T-helper 2 cell treated with Interferon-gamma antibody and Interleukin-4, amounts not matched to agents 5 μg/mL and 100 μg/mL, for 36 hours (primary cell): ENCODE measurements at regions not wholly inside any gene's neighbourhood (a gene's known extent, or its start where the extent isn't known, plus 50 kb on each side); places are given as distances from the start of the nearest gene placed in this dataset.

Source experiments
- DNase-seq: peaks from one replicate; pipeline ENCODE4 v3.0.0; 2021; ENCODE audit warnings: low spot score
- H3K27ac Mint-ChIP-seq: one replicate; pipeline ENCODE4 v1.8.0; 2021; ENCODE audit warnings: mild to moderate bottlenecking, mixed read lengths
- H3K27me3 Mint-ChIP-seq: one replicate; pipeline ENCODE4 v1.8.0; 2021; ENCODE audit warnings: low read depth, mixed read lengths
- H3K36me3 Mint-ChIP-seq: one replicate; pipeline ENCODE4 v1.8.0; 2021; ENCODE audit warnings: low read depth, mixed read lengths
- H3K4me1 Mint-ChIP-seq: one replicate; pipeline ENCODE4 v1.8.0; 2021; ENCODE audit warnings: low read depth, mixed read lengths
- H3K4me3 Mint-ChIP-seq: one replicate; pipeline ENCODE4 v1.8.0; 2022; ENCODE audit warnings: mild to moderate bottlenecking, moderate library complexity, mixed read lengths
- H3K9me3 Mint-ChIP-seq: one replicate; pipeline ENCODE4 v1.8.0; 2021; ENCODE audit warnings: mixed read lengths

DNA sequence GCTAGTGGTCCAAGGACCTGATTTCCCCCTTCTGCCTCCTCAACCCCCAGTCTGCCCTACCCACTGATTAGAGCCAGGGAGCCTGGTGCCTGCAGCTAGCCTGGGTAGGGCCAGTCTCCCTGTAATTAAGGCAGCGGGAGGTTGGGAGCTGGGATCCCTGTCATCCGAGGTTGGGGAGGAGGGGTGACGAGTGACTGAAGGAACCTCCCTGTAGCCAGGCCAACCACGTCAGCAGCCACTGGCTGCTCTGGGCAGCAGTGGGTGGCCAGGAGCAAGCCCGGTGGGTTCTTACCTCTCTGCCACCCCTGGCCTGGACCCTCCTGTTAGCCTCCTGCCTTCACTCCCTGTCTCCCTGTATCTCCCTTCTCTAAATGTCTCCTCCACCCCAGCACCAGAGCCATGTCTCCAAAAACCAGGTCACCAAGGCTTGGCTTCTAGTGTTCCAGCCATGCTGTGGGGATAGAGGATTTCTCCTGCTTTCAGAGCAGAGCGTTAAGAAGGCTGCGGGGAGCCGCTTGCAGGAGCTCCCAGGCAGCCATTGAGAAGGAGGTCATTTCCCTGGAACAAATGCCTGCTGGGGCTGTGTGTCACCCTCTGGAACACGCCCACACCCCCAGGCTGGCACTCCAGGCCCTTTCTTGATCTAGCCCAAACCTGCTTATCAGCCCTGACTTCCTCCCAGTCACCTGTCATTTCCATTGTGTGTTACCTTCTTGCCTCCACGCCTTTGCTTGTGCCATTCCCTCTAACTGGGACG, 65.0 kb upstream of the GGTA1 start:
- H3K27ac Mint-ChIP-seq = no peak overlapping the region
- no peak overlapping the region for H3K4me3 Mint-ChIP-seq
- H3K36me3 Mint-ChIP-seq = no peaks in the 10 kb centered on the region
- H3K4me1 Mint-ChIP-seq = no peaks in the 10 kb centered on the region
- H3K9me3 Mint-ChIP-seq = no peaks in the 10 kb centered on the region
- H3K27me3 Mint-ChIP-seq = no peaks in the 10 kb centered on the region
- no peak for DNase-seq

DNA sequence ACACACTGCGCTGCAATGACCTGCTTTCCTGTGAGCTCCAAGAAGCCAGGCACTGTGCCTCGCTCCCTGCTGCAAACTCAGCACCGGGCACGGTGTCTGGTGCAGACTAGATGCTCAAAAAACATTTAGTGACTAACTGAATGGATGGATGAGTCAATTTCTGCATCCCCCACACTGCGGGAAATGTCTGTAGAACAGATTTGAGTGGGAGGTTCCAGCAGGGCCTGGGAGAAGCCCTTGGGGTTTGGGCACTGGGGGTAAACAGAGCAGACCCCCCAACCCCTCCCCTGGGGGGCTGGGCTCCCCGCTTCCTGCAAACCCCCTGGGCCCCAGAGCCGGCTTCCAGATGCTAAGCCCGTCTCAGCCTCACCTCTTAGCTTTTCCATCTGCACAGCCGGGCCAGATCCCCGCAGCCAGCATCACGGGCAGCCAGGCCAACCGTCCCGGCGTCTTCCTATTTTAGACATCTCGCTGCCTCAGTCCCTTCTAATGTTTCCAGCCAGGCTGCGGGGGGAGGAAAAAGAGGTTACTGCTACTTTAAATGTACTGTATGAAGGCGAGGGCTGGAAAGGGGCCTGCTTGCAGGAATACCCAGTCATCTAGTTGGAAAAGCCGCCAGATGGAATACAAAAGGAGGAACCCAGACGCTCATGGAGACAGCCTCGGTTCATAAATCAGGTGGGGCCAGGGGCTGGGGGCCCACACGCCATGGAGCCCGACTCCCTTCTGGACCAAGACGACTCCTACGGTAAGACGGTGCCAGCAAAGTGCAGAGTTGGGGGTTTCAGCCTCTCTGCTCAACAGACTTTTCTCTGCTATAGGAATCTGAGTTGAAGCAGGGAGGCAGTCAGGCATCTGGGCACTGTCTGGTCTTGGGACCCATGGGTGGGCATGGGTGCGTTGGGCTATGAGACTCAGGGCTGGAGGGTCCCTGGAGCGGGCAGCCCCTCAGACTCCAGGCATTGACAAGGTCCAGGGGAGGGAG, 67.1 kb upstream of the GGTA1 start:
- Mint-ChIP-seq H3K9me3 (no peaks in the 10 kb centered on the region), H3K4me3 (no peak overlapping the region), H3K4me1 (no peaks in the 10 kb centered on the region), H3K27ac (no peak overlapping the region), H3K36me3 (no peaks in the 10 kb centered on the region), H3K27me3 (peaks cover 3% of the 10 kb centered on the region)
- DNase-seq = no peak

DNA sequence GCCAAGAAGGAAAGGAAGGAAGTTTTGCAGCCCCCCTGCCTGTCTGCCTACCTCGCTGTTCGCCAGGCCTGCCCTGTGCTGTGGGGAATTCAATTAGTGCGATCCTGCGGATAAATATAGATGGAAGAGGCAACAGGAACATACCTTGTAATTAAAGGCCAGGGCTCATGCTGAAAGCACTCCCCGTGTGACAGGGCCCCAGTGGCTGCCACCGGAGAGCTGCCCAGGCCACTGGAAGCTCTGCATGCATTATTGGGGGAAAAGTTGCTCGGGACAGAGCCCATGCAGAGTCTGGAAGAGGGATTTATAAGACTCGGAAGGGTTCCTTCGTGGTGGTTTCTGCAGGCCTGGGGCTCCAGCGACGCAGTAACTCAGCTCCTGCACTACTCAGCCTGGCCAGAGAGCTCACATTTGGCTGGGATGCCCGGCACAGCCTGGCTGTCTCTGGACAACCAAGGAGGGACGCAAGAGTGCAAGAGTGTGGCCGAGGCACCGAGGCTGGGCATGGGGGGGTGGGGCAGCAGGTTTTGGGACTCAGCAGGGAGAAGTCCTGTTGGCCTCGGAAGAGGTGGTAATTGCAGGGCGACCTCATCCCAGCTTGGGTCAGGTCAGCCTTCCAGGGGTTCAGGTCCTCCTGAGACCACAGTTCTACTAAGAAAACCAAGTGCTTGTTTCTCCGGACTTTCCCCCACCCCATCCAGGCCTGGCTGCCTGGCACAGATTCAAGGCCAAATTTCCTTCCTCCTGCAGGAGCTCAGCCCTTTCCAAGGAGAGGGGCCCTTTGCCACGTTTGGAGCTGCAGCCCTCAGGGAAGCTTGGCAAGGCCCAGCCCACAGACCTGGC, 68.1 kb upstream of the GGTA1 start:
- Mint-ChIP-seq H3K36me3 (no peaks in the 10 kb centered on the region), H3K27ac (no peak overlapping the region), H3K27me3 (peaks cover 3% of the 10 kb centered on the region), H3K9me3 (no peaks in the 10 kb centered on the region), H3K4me3 (no peak overlapping the region), H3K4me1 (no peaks in the 10 kb centered on the region)
- no peak for DNase-seq

DNA sequence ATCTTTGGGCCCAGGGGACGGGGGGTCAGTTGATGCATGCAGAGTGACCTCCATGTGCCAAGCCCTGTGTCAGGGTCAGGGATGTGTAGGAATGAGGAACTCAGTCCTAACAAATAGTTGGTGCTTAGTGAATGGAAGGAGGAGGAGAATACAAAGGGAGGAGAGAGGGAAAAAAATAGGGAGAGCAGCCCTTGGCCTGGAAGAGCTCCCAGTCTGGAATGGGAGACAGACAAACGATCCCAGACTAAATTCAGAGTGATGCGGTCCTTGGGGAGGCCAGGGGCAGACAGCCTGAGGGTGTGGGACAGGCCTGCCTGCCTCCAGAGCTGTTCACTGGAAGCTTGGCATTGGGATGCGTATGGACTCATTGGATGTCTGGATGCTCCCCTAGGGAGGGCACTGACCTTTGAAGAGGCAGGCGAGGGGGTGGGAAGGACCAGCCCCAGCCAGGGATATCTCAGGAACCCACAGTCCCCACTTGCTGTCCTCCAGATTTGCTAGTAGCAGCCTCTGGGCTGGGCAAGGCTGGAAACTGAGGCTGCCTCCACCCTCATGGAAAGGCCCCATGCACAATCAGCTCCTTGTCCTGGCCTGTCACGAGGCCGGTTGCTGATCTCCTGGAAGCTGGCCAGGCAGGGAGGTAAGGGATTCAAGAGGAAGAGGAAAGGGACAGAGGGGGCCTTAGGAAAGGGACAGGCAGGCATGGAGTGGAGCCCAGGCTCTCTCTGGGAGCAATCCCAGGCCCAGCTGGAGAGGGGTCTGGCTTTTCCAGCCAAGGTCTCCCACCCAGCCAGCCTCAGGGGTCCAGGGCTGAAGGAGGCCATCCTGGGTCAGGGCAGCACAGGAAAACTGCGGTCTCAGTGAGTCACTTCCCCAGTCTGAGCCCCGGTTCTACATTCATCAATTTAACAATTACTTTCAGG, 69.0 kb upstream of the GGTA1 start:
- H3K4me1 Mint-ChIP-seq = no peaks in the 10 kb centered on the region
- no peak for DNase-seq
- H3K4me3 Mint-ChIP-seq = no peak overlapping the region
- no peak overlapping the region for H3K27ac Mint-ChIP-seq
- H3K9me3 Mint-ChIP-seq = no peaks in the 10 kb centered on the region
- H3K36me3 Mint-ChIP-seq = no peaks in the 10 kb centered on the region
- peaks cover 3% of the 10 kb centered on the region for H3K27me3 Mint-ChIP-seq

DNA sequence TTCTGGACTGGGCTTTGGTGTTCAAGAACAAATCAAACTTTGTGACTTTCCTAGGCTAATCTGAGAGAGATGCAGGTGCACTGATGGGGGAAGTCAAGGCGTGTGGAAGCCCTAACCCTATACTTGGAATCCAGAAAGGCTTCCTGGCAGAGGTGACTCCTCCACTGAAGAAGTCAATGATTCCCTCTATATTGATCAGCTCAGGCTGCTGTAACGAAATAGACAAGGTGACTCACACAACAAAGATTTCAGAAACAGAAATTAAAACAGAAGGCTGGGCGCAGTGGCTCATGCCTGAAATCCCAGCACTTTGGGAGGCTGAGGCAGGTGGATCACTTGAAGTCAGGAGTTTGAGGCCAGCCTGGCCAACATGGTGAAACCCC, 69.6 kb upstream of the GGTA1 start:
- DNase-seq = no peak
- Mint-ChIP-seq H3K27ac (no peak overlapping the region), H3K4me3 (no peak overlapping the region), H3K9me3 (no peaks in the 10 kb centered on the region), H3K36me3 (no peaks in the 10 kb centered on the region), H3K4me1 (no peaks in the 10 kb centered on the region), H3K27me3 (peaks cover 3% of the 10 kb centered on the region)

DNA sequence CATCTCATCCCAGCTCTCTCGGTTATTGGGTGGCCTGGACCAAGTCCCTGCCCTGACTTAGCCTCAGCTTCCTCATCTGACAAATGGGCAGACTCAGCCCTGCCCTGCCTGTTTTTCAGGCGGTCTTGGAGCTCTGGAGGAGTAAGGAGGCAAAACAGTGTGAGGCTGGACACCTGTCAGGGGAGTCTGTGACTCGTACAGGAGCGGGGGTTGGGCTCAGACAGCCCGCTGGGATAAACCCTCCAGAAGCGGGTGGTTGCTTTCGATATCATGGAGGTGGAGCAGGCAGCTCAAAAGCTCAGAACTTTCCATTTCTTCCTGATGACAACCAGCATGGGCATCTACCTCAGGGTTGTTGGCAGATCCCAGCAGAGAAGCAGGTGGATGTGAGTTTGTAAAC, 72.9 kb upstream of the GGTA1 start:
- Mint-ChIP-seq H3K4me3 (no peak overlapping the region), H3K9me3 (no peaks in the 10 kb centered on the region), H3K4me1 (no peaks in the 10 kb centered on the region), H3K27ac (no peak overlapping the region), H3K27me3 (peaks cover 3% of the 10 kb centered on the region), H3K36me3 (no peaks in the 10 kb centered on the region)
- no peak for DNase-seq

DNA sequence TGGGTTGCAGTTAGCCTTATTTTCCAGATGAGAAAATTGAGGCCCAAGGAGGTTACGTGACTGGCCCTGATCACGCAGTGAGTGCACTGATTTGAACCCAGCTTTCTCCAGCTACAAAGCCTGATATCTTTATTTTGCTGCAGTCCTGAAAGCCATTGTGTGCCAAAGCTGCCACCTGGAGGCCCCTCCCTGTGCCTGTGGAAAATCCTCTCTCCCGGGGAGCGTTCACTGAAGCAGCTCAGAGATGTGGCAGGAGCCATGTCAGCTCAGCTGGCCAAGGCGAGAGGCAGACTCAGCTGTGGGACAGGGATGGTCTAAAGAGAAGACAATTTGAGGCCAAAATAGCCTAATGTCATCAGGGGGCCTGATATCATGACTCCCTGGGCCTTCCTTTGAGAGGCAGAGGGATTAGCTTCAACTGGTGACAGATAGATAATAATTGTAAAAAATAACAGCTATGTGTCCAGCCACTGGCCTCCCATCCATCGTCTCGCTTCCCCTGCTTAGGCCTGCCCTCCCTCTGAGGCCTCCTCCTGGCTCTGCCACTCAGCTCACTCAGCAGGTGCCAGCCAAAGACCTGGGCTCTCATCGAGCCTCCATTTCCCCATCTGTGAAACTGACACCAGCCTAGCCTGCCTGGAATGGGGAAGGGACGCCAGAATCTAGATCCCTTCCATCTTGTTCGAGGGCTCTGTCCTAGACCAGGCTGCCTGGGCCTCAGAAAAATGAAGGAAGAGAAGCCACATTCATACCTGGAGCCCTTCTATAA, 74.3 kb upstream of the GGTA1 start:
- no peak for DNase-seq
- Mint-ChIP-seq H3K4me3 (no peak overlapping the region), H3K27ac (no peak overlapping the region), H3K9me3 (no peaks in the 10 kb centered on the region), H3K4me1 (no peaks in the 10 kb centered on the region), H3K36me3 (no peaks in the 10 kb centered on the region), H3K27me3 (peaks cover 3% of the 10 kb centered on the region)

DNA sequence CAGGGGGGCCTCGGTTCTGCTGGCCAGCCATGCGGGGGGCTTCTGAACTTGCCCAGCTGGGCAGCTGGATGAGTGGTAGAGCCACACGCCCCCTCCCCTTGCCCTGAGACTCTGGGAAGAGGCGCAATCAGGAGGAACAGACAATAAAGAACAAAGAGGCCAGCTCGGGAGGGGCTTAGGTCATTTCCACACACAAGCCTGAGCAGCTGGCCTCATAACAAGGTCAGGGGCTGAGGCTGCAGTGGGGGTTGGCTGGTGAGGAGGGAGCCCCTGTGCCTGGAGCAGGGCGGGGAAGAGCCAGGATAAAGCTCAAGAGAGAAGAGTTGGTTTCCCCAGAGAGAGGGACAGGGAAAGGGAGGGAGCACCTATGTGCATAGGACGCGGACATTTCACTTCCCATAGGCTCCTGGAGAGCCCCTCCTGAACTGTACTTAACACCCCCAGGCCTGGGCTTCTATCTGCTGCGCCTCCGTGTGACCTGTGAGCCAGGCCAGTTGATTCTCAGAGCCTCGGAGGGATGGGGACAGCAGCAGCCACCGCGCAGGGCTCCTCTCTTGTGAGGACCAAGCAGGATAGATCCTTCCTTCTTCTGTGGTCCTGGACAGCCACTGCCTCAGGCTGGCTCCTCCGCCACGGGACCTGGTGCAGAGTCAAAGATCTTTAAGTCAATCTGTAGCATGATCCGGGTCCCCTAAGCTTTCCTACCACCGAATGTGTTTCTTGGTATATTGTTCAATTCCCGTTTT, 75.3 kb upstream of the GGTA1 start:
- no peak for DNase-seq
- H3K36me3 Mint-ChIP-seq = no peaks in the 10 kb centered on the region
- no peaks in the 10 kb centered on the region for H3K4me1 Mint-ChIP-seq
- no peak overlapping the region for H3K27ac Mint-ChIP-seq
- no peak overlapping the region for H3K4me3 Mint-ChIP-seq
- H3K27me3 Mint-ChIP-seq = peaks cover 3% of the 10 kb centered on the region
- H3K9me3 Mint-ChIP-seq = no peaks in the 10 kb centered on the region

DNA sequence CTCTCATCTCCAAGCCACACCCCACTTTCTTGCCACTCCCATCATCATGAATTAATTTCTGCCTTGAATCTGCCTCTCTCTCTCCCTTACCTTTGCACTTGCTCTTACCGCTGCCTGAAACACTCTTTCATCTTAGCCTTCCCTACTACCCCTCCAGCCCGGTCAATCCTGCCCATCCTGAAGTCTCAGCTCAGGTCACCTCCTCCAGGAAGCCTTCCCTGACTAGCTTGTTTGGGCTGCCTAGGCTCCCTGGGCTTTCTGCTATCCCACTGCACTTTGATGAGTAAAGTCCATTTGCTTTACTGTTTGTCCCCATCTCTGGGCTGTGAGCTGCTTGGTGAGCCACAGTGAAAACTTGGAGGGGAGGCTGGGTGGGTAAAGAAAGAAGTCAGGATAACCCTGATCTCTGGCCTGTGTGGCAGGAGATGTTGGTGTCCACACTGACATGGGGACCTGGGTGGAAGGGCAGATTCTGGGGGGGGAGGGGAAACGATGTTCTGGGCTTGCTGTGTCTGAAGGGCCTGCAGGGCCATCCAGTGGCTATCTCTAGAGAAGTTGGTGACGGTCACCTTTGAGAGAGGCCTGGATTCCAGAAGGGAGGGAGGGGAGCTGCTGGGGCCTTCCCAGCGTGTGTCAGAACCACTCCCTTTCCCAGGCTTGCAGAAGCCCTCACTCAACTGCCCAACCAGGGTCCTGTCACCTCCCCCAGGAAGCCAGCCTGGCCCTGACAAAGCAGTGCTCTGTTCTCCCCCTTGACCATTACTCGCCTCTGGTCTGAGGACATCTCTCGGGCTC, 75.0 kb upstream of the DAB2IP start:
- DNase-seq = no peak
- H3K4me3 Mint-ChIP-seq = no peak overlapping the region
- H3K27ac Mint-ChIP-seq = no peak overlapping the region
- H3K4me1 Mint-ChIP-seq = no peaks in the 10 kb centered on the region
- H3K36me3 Mint-ChIP-seq = no peaks in the 10 kb centered on the region
- H3K9me3 Mint-ChIP-seq = no peaks in the 10 kb centered on the region
- no peaks in the 10 kb centered on the region for H3K27me3 Mint-ChIP-seq

DNA sequence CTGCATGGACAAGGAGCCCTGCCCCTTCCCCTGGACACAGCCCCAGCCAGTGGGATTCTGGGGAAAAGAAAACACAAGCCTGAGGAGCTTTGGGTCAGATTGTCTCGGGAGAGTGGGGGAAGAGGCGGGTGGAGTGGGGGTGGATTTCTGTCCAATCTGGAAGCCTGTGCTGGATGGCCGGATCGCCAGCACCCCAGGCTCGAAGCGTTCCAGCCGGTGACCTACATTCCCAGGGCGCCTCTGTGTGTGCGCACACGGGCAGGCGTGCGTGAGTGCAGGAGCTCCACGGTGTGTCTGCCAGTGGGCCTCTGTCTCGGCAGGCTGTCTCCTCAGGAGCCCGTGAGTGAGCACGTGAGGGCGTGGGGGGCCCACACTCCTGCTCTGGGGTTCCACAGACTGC, 74.3 kb upstream of the DAB2IP start:
- no peaks in the 10 kb centered on the region for H3K4me1 Mint-ChIP-seq
- no peaks in the 10 kb centered on the region for H3K9me3 Mint-ChIP-seq
- H3K27me3 Mint-ChIP-seq = no peaks in the 10 kb centered on the region
- no peaks in the 10 kb centered on the region for H3K36me3 Mint-ChIP-seq
- no peak overlapping the region for H3K4me3 Mint-ChIP-seq
- DNase-seq = no peak
- no peak overlapping the region for H3K27ac Mint-ChIP-seq

DNA sequence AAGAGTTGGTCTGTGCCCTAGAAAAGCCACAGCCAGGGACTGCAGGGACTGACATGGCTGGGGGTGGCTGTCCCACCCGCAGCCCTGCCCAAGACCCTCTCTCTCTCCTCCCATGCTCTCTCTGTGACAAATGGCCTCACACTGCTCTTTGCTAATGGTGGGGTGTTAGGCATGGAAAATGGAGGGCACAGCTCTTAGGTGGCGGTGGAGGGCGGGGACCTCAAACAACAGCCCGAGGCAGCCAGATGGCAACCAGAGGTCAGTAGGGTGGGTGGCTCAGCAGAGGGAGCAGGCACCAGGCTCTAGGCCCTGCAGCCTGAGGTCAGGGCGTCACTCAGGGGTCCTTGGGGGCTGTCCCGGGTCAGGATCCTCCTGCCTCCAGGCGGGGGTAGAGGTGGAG, 73.9 kb upstream of the DAB2IP start:
- H3K9me3 Mint-ChIP-seq = no peaks in the 10 kb centered on the region
- H3K27me3 Mint-ChIP-seq = peaks cover 1% of the 10 kb centered on the region
- H3K4me1 Mint-ChIP-seq = no peaks in the 10 kb centered on the region
- no peaks in the 10 kb centered on the region for H3K36me3 Mint-ChIP-seq
- no peak overlapping the region for H3K27ac Mint-ChIP-seq
- DNase-seq = no peak
- no peak overlapping the region for H3K4me3 Mint-ChIP-seq
